CD4-positive, alpha-beta T cell (primary cell): ENCODE measurements at regions not wholly inside any gene's neighbourhood (a gene's known extent, or its start where the extent isn't known, plus 50 kb on each side); places are given as distances from the start of the nearest gene placed in this dataset.

Source experiments
- ATAC-seq: fragments of 200-7000 bp; cut with Tn5 transposase; one replicate; pipeline ENCODE4 v1.10.0; 2022; ENCODE audit warnings: mild to moderate bottlenecking; ENCODE audit not compliant: poor library complexity
- CTCF ChIA-PET: fragments of 350-600 bp; sonication (Branson Sonifier 250); formaldehyde crosslinking; loops from one replicate; lab custom pipeline; 2021; ENCODE audit warnings: antibody characterized with exemption, inconsistent platforms; lab: Charles Lee
- POLR2A ChIA-PET: fragments of 350-600 bp; sonication (Branson Sonifier 250); formaldehyde crosslinking; loops from one replicate; lab custom pipeline; 2021; ENCODE audit warnings: antibody characterized with exemption, inconsistent platforms; lab: Charles Lee
- DNase-seq, 14 experiments: peaks; one replicate each; pipeline ENCODE4 v3.0.0-alpha.2; 2013 to 2020; ENCODE audit warnings: mixed read lengths in 2 of 14
- H3K27ac ChIP-seq, 2 donors: one replicate each; pipeline versions ENCODE4 v1.5.1 to v1.7.0; 2013; ENCODE audit warnings: low read length in 2 of 2, low read depth in 1 of 2, mild to moderate bottlenecking in 1 of 2
- H3K27me3 ChIP-seq, 2 experiments: 1 replicate in 1 of 2; 2 replicates in 1 of 2; pipeline versions ENCODE4 v1.6.1 to v1.7.0; 2013; ENCODE audit warnings: low read length in 2 of 2, control low read depth in 1 of 2, mild to moderate bottlenecking in 1 of 2, moderate library complexity in 1 of 2; ENCODE audit not compliant: insufficient read depth in 2 of 2, control insufficient read depth in 1 of 2
- H3K36me3 ChIP-seq: one replicate; pipeline ENCODE4 v1.6.1; 2013; ENCODE audit warnings: low read length, control low read depth; ENCODE audit not compliant: insufficient read depth
- H3K4me1 ChIP-seq: one replicate; pipeline ENCODE4 v1.6.1; 2013; ENCODE audit warnings: low read length, control low read depth; ENCODE audit not compliant: insufficient read depth
- H3K4me3 ChIP-seq: one replicate; pipeline ENCODE4 v1.5.1; 2013; ENCODE audit warnings: mild to moderate bottlenecking, low read length, moderate library complexity
- H3K9me3 ChIP-seq, 2 experiments: 1 replicate in 1 of 2; 2 replicates in 1 of 2; pipeline versions ENCODE4 v1.6.1 to v1.7.0; 2013; ENCODE audit warnings: low read length in 2 of 2, mild to moderate bottlenecking in 2 of 2, control low read depth in 1 of 2, moderate library complexity in 1 of 2; ENCODE audit not compliant: control insufficient read depth in 1 of 2, insufficient read depth in 1 of 2
- H3K27ac Mint-ChIP-seq: one replicate; pipeline ENCODE4 v1.8.0; 2020; ENCODE audit warnings: mixed read lengths
- H3K27me3 Mint-ChIP-seq: one replicate; pipeline ENCODE4 v1.8.0; 2021; ENCODE audit warnings: mixed read lengths
- H3K36me3 Mint-ChIP-seq: one replicate; pipeline ENCODE4 v1.8.0; 2021; ENCODE audit warnings: low read depth, mixed read lengths
- H3K4me1 Mint-ChIP-seq: one replicate; pipeline ENCODE4 v1.8.0; 2021; ENCODE audit warnings: low read depth, mixed read lengths
- H3K4me3 Mint-ChIP-seq: one replicate; pipeline ENCODE4 v1.8.0; 2020; ENCODE audit warnings: mild to moderate bottlenecking, mixed read lengths
- H3K9me3 Mint-ChIP-seq: one replicate; pipeline ENCODE4 v1.8.0; 2020; ENCODE audit warnings: mixed read lengths
- intact Hi-C, 2 experiments: fragments of 100-400 bp; cut with DNase I in 1 of 2; cut with micrococcal nuclease in 1 of 2; formaldehyde crosslinking; loops; one replicate each; pipeline versions ENCODE4 v1.15.1 to v1.9.0; 2023 to 2025; cut with DNase I, micrococcal nuclease
- TF ChIP-seq, protein P1 (sequence below): fragments of 200-600 bp; IDR thresholded peaks from one replicate; pipeline ENCODE4 v1.8.0; 2022; ENCODE audit warnings: antibody characterized with exemption, mild to moderate bottlenecking

DNA sequence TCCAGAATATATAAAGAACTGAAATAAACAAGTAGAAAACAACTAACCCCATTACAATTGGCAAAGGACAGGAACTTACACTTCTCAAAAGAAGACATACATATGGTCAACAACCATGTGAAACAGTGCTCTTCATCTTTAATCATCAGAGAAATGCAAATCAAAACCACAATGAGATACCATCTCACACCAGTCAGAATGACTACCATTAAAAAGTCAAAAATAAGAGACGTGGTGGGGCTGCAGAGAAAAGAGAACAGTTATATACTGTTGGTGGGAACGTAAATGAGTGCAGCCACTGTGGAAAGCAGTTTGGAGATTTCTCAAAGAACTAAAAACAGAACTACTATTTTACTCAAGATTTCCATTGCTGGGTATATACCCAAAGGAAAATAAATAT, 1696.3 kb upstream of the TMEFF2 start:
- DNase-seq (no peak), ATAC-seq (no peak)
- no peaks in the 10 kb centered on the region for H3K36me3 ChIP-seq
- ChIA-PET POLR2A (no interaction called here), CTCF (no interaction called here)
- H3K4me1 ChIP-seq = no peaks in the 10 kb centered on the region
- Mint-ChIP-seq H3K27ac (no peak overlapping the region), H3K36me3 (no peaks in the 10 kb centered on the region), H3K27me3 (no peaks in the 10 kb centered on the region), H3K9me3 (no peaks in the 10 kb centered on the region), H3K4me3 (no peak overlapping the region), H3K4me1 (no peaks in the 10 kb centered on the region)
- TF ChIP-seq, protein P1, sequence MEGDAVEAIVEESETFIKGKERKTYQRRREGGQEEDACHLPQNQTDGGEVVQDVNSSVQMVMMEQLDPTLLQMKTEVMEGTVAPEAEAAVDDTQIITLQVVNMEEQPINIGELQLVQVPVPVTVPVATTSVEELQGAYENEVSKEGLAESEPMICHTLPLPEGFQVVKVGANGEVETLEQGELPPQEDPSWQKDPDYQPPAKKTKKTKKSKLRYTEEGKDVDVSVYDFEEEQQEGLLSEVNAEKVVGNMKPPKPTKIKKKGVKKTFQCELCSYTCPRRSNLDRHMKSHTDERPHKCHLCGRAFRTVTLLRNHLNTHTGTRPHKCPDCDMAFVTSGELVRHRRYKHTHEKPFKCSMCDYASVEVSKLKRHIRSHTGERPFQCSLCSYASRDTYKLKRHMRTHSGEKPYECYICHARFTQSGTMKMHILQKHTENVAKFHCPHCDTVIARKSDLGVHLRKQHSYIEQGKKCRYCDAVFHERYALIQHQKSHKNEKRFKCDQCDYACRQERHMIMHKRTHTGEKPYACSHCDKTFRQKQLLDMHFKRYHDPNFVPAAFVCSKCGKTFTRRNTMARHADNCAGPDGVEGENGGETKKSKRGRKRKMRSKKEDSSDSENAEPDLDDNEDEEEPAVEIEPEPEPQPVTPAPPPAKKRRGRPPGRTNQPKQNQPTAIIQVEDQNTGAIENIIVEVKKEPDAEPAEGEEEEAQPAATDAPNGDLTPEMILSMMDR = no peak
- no peak overlapping the region for H3K27ac ChIP-seq
- intact Hi-C loops = no loop called here
- no peaks in the 10 kb centered on the region for H3K9me3 ChIP-seq
- H3K4me3 ChIP-seq = no peak overlapping the region
- no peaks in the 10 kb centered on the region for H3K27me3 ChIP-seq

DNA sequence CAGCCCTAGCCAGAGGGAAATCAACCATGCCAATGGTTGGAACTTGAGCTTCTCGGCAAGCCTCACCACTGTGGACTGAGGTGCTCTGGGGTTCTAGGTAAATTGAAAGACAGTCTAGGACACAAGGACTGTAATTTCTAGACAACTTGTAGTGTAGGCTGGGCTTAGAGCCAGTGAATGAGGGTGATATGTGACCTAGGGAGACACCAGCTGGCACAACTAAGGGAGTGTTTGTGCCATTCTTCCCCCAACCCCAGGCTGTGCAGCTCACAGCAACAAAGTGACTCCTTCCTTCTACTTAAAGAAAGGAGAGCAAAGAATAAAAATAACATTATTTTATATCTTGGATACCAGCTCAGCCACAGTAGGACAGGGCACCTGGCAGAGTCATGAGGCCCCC, 1690.7 kb upstream of the TMEFF2 start:
- POLR2A ChIA-PET = no interaction called here
- TF ChIP-seq, protein P1 = no peak
- Mint-ChIP-seq H3K4me3 (no peak overlapping the region), H3K4me1 (no peaks in the 10 kb centered on the region), H3K36me3 (no peaks in the 10 kb centered on the region), H3K27me3 (no peaks in the 10 kb centered on the region), H3K9me3 (no peaks in the 10 kb centered on the region), H3K27ac (no peak overlapping the region)
- DNase-seq (no peak), ATAC-seq (no peak)
- CTCF ChIA-PET = no interaction called here
- intact Hi-C loops = no loop called here
- Histone ChIP-seq H3K27ac (no peak overlapping the region), H3K9me3 (peaks cover 0 to 4% of the 10 kb centered on the region in 2 experiments), H3K27me3 (no peaks in the 10 kb centered on the region), H3K36me3 (no peaks in the 10 kb centered on the region), H3K4me3 (no peak overlapping the region), H3K4me1 (no peaks in the 10 kb centered on the region)

DNA sequence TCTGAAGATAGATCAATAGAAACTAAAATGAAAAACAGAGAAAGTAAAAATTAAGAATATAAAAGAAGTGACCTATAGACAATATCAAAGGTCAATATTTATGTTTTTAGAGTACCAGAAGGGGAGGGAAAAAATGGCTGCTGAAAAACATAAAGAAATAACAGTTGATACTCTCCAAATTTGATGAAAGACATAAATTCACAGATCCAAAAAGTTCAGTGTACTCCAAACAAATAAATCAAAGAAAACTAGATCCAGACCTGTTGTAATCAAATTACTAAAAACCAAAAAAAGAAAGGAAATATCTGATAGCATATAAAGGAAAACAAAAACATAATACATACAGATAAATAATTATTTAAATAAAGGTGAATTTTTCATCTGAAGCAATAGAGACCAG, 1689.1 kb upstream of the TMEFF2 start:
- Mint-ChIP-seq H3K27me3 (no peaks in the 10 kb centered on the region), H3K4me1 (no peaks in the 10 kb centered on the region), H3K27ac (no peak overlapping the region), H3K36me3 (no peaks in the 10 kb centered on the region), H3K9me3 (no peaks in the 10 kb centered on the region), H3K4me3 (no peak overlapping the region)
- intact Hi-C loops = no loop called here
- Histone ChIP-seq H3K4me3 (no peak overlapping the region), H3K27ac (no peak overlapping the region), H3K36me3 (no peaks in the 10 kb centered on the region), H3K27me3 (no peaks in the 10 kb centered on the region), H3K4me1 (no peaks in the 10 kb centered on the region), H3K9me3 (peaks cover 0 to 4% of the 10 kb centered on the region in 2 experiments)
- ATAC-seq = no peak
- ChIA-PET POLR2A (no interaction called here), CTCF (interaction anchor here (0.7 kb wide), 1 partner anchor 1013 kb away, joined by 3 read pairs; no protein-coding TSS in a partner anchor)
- TF ChIP-seq, protein P1 = no peak
- DNase-seq = no peak
